H1 (cell line): ENCODE measurements at regions not wholly inside any gene's neighbourhood (a gene's known extent, or its start where the extent isn't known, plus 50 kb on each side); places are given as distances from the start of the nearest gene placed in this dataset.

Source experiments
- CTCF ChIA-PET: fragments of 300-600 bp; sonication (Branson Sonifier 250); formaldehyde crosslinking; loops from one replicate; lab custom pipeline; 2021; ENCODE audit not compliant: partially characterized antibody; lab: Charles Lee
- POLR2A ChIA-PET: fragments of 300-600 bp; sonication (Branson Sonifier 250); formaldehyde crosslinking; loops from one replicate; lab custom pipeline; 2021; ENCODE audit warnings: inconsistent platforms; ENCODE audit not compliant: partially characterized antibody; lab: Charles Lee
- DNase-seq, 2 experiments: peaks; one replicate each; pipeline versions ENCODE4 v3.0.0 to v3.0.0-alpha.2; 2010 to 2022; ENCODE audit warnings: low spot score in 2 of 2, low read depth in 1 of 2, mixed read lengths in 1 of 2
- FAIRE-seq: peaks from 2 replicates; lab custom pipeline; 2011; peaks lifted over from hg19 to GRCh38; lab: Jason Lieb, UNC
- H2AFZ ChIP-seq: 2 replicates; pipeline ENCODE4 v1.8.1; 2012; ENCODE audit warnings: low read length, inconsistent platforms
- H2AK5ac ChIP-seq: 2 replicates; pipeline ENCODE4 v1.6.1; 2013; ENCODE audit warnings: low read depth, low read length
- H2BK120ac ChIP-seq: replicated peaks from 2 replicates; pipeline ENCODE3; 2013; ENCODE audit warnings: low read depth, low read length, inconsistent platforms
- H2BK12ac ChIP-seq: 2 replicates; pipeline ENCODE4 v1.6.1; 2013; ENCODE audit warnings: low read depth, low read length
- H2BK15ac ChIP-seq: 2 replicates; pipeline ENCODE4 v1.6.1; 2013; ENCODE audit warnings: low read length
- H2BK20ac ChIP-seq: 2 replicates; pipeline ENCODE4 v1.6.1; 2013; ENCODE audit warnings: low read length
- H2BK5ac ChIP-seq: 2 replicates; pipeline ENCODE4 v1.6.1; 2013; ENCODE audit warnings: low read depth, low read length
- H3K14ac ChIP-seq: 2 replicates; pipeline ENCODE4 v1.6.1; 2013; ENCODE audit warnings: inconsistent platforms; ENCODE audit not compliant: insufficient read length
- H3K18ac ChIP-seq: 2 replicates; pipeline ENCODE4 v1.6.1; 2013; ENCODE audit warnings: low read length; ENCODE audit errors: extremely low read depth
- H3K23ac ChIP-seq: 2 replicates; pipeline ENCODE4 v1.6.1; 2013; ENCODE audit warnings: inconsistent platforms; ENCODE audit not compliant: insufficient read length
- H3K23me2 ChIP-seq: 2 replicates; pipeline ENCODE4 v1.6.1; 2013; ENCODE audit warnings: low read depth, low read length
- H3K27ac ChIP-seq: 2 replicates; pipeline ENCODE4 v1.6.1; 2011; ENCODE audit warnings: low read depth, low read length, inconsistent platforms
- H3K27me3 ChIP-seq, 4 experiments: replicated peaks in 1 of 4; 1 replicate in 1 of 4; 2 replicates in 3 of 4; pipeline versions ENCODE4 v1.6.1 to v1.8.1; 2011 to 2013; ENCODE audit warnings: low read length in 3 of 4, mild to moderate bottlenecking in 3 of 4, inconsistent platforms in 2 of 4, mixed read lengths in 2 of 4, moderate library complexity in 1 of 4; ENCODE audit not compliant: control insufficient read depth in 3 of 4, insufficient read depth in 3 of 4; ENCODE audit errors: extremely low read depth in 1 of 4
- H3K36me3 ChIP-seq, 4 experiments: 2 replicates each; pipeline versions ENCODE4 v1.6.1 to v1.8.1; 2011 to 2013; ENCODE audit warnings: mild to moderate bottlenecking in 4 of 4, low read length in 3 of 4, moderate library complexity in 2 of 4, control low read depth in 1 of 4, inconsistent platforms in 1 of 4; ENCODE audit not compliant: insufficient read depth in 4 of 4, control insufficient read depth in 2 of 4
- H3K4ac ChIP-seq: replicated peaks from 2 replicates; pipeline ENCODE3; 2013; ENCODE audit warnings: low read length, low read depth, mixed read lengths, inconsistent platforms; ENCODE audit not compliant: insufficient read length
- H3K4me1 ChIP-seq, 4 experiments: replicated peaks in 1 of 4; 1 replicate in 1 of 4; 2 replicates in 3 of 4; pipeline versions ENCODE4 v1.6.1 to v1.8.1; 2011 to 2013; ENCODE audit warnings: low read length in 3 of 4, inconsistent platforms in 2 of 4, mixed read lengths in 1 of 4; ENCODE audit not compliant: insufficient read depth in 4 of 4, control insufficient read depth in 3 of 4
- H3K4me2 ChIP-seq, 2 experiments: 2 replicates each; pipeline versions ENCODE4 v1.6.1 to v1.8.1; 2011 to 2013; ENCODE audit warnings: low read depth in 2 of 2, low read length in 2 of 2, control low read depth in 1 of 2, inconsistent platforms in 1 of 2, mild to moderate bottlenecking in 1 of 2; ENCODE audit not compliant: insufficient read depth in 1 of 2
- H3K4me3 ChIP-seq, 4 experiments: fragments of 200-600, 300-600 bp in 1 of 4; sonication (generic), shearing (Covaris generic), sonication (Bioruptor Twin) in 1 of 4; 2 replicates each; pipeline versions ENCODE4 v1.5.1 to v1.8.1; 2011 to 2016; ENCODE audit warnings: low read length in 4 of 4, low read depth in 3 of 4, control low read depth in 2 of 4, inconsistent platforms in 2 of 4, mild to moderate bottlenecking in 2 of 4, mixed read lengths in 1 of 4, moderate library complexity in 1 of 4; ENCODE audit not compliant: insufficient read depth in 2 of 4; ENCODE audit errors: extremely low read depth in 1 of 4
- H3K56ac ChIP-seq: replicated peaks from 2 replicates; pipeline ENCODE3; 2013; ENCODE audit warnings: low read depth, mild to moderate bottlenecking, mixed read lengths, low read length, inconsistent platforms; ENCODE audit not compliant: insufficient read length
- H3K79me1 ChIP-seq: 2 replicates; pipeline ENCODE4 v1.6.1; 2013; ENCODE audit warnings: low read depth, low read length, control low read depth
- H3K79me2 ChIP-seq, 2 experiments: 2 replicates each; pipeline versions ENCODE4 v1.6.1 to v1.8.1; 2012 to 2013; ENCODE audit warnings: low read length in 2 of 2, mild to moderate bottlenecking in 2 of 2, inconsistent platforms in 1 of 2; ENCODE audit not compliant: insufficient read depth in 2 of 2, control insufficient read depth in 1 of 2
- H3K9ac ChIP-seq, 4 experiments: replicated peaks in 1 of 4; 1 replicate in 1 of 4; 2 replicates in 3 of 4; pipeline versions ENCODE4 v1.6.1 to v1.8.1; 2011 to 2013; ENCODE audit warnings: low read depth in 3 of 4, low read length in 3 of 4, control low read depth in 2 of 4, mild to moderate bottlenecking in 2 of 4, moderate library complexity in 2 of 4, inconsistent platforms in 1 of 4; ENCODE audit errors: extremely low read depth in 1 of 4
- H3K9me3 ChIP-seq, 2 experiments: 2 replicates each; pipeline versions ENCODE4 v1.6.1 to v1.8.1; 2012 to 2013; ENCODE audit warnings: mild to moderate bottlenecking in 2 of 2, moderate library complexity in 2 of 2, control low read depth in 1 of 2, inconsistent platforms in 1 of 2, low read depth in 1 of 2, low read length in 1 of 2, mixed read lengths in 1 of 2; ENCODE audit not compliant: insufficient read depth in 2 of 2
- H4K20me1 ChIP-seq, 2 experiments: replicated peaks in 1 of 2; 2 replicates each; pipeline versions ENCODE3 to v1.8.1; 2011 to 2013; ENCODE audit warnings: inconsistent platforms in 2 of 2, low read length in 2 of 2, mild to moderate bottlenecking in 1 of 2; ENCODE audit not compliant: insufficient read depth in 2 of 2, control insufficient read depth in 1 of 2
- H4K5ac ChIP-seq: 2 replicates; pipeline ENCODE4 v1.6.1; 2013; ENCODE audit warnings: low read length, low read depth, mixed read lengths, inconsistent platforms; ENCODE audit not compliant: insufficient read length
- H4K8ac ChIP-seq: 2 replicates; pipeline ENCODE4 v1.8.0; 2013; ENCODE audit warnings: mild to moderate bottlenecking, moderate library complexity, low read length, inconsistent platforms; ENCODE audit not compliant: insufficient read depth; ENCODE audit errors: extremely low read depth
- H4K91ac ChIP-seq: replicated peaks from 2 replicates; pipeline ENCODE3; 2013; ENCODE audit warnings: low read length, mixed read lengths, inconsistent platforms; ENCODE audit not compliant: insufficient read length
- BRCA1 ChIP-seq: IDR thresholded peaks from 2 replicates; pipeline ENCODE4 v1.6.1; 2012; ENCODE audit warnings: low read depth, low read length, improper control_type of control experiment
- CBX5 ChIP-seq: fragments of 300-800, 300-1000 bp; sonication (generic); IDR thresholded peaks from 2 replicates; pipeline ENCODE4 v1.7.1; 2016; ENCODE audit warnings: antibody characterized with exemption, low read length, low read depth
- CHD1 ChIP-seq: IDR thresholded peaks from 2 replicates; pipeline ENCODE4 v1.6.1; 2012; ENCODE audit warnings: low read depth, low read length, improper control_type of control experiment
- FOSL1 ChIP-seq: IDR thresholded peaks from 2 replicates; pipeline ENCODE4 v1.6.1; 2011; ENCODE audit warnings: mild to moderate bottlenecking, low read depth, low read length, moderate library complexity; ENCODE audit not compliant: insufficient read depth
- KDM1A ChIP-seq: fragments of 200-600, 300-600 bp; sonication (generic); IDR thresholded peaks from 2 replicates; pipeline ENCODE4 v1.7.1; 2016; ENCODE audit warnings: mild to moderate bottlenecking, low read length, borderline replicate concordance
- KDM5A ChIP-seq: fragments of 200-600 bp; IDR thresholded peaks from 2 replicates; pipeline ENCODE4 v1.7.1; 2012; ENCODE audit warnings: mild to moderate bottlenecking, low read length, inconsistent platforms, mixed read lengths
- POLR2A ChIP-seq, 2 experiments: IDR thresholded peaks; 1 replicate in 1 of 2; 2 replicates in 1 of 2; pipeline ENCODE4 v1.6.1; 2011; ENCODE audit warnings: low read depth in 2 of 2, low read length in 2 of 2, mild to moderate bottlenecking in 2 of 2; ENCODE audit errors: control extremely low read depth in 1 of 2
- POLR2AphosphoS5 ChIP-seq: IDR thresholded peaks from 2 replicates; pipeline ENCODE4 v1.6.1; 2011; ENCODE audit warnings: low read depth, low read length
- POU5F1 ChIP-seq: IDR thresholded peaks from 2 replicates; pipeline ENCODE4 v1.6.1; 2011; ENCODE audit warnings: low read depth, mild to moderate bottlenecking, low read length, moderate library complexity
- SIRT6 ChIP-seq: IDR thresholded peaks from one replicate; pipeline ENCODE4 v1.7.1; 2012; ENCODE audit warnings: low read length, inconsistent platforms
- SP2 ChIP-seq: IDR thresholded peaks from 2 replicates; pipeline ENCODE4 v1.6.1; 2012; ENCODE audit warnings: mild to moderate bottlenecking, low read length, inconsistent platforms
- ZNF274 ChIP-seq: IDR thresholded peaks from 2 replicates; pipeline ENCODE4 v1.7.0; 2012; ENCODE audit warnings: low read length, borderline replicate concordance; ENCODE audit errors: extremely low read depth
- WGBS, 2 experiments: shearing (Covaris generic) in 1 of 2; methylation state at CpG; one replicate each; pipeline versions ENCODE4 v1.1.6 to v1.1.7; 2013 to 2015; ENCODE audit warnings: low lambda C conversion rate in 2 of 2, mixed read lengths in 2 of 2, inconsistent platforms in 1 of 2, low coverage in 1 of 2, missing lambda C conversion rate in 1 of 2; ENCODE audit not compliant: insufficient replicate concordance in 2 of 2, insufficient coverage in 1 of 2, insufficient read length in 1 of 2; ENCODE audit errors: extremely low coverage in 1 of 2, missing lambda C conversion rate in 1 of 2; 5-methylcytosine and 5-hydroxymethylcytosine counted together

DNA sequence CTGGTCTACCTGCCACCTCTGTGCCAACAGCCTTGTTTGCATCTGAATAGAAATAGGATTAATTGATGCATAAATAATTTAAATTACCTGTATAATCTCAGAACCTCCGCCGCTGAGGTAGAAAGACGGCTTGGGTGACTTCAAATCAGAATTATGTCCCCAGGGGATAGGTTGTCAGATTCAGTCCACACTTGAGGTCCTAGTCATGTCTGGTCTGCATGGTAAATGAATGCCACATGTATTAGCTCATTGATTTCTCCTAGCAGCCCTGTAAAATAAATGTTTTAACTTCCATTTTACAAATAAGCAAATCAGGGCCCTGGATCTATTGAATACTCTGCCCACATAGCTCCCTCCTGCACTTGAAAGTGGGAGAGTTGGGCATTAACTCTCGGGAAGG lies 368.0 kb upstream of the WWC1 start (continued):
- no peak for TF ChIP-seq ZNF274
- TF ChIP-seq, all 59 proteins: peak for 0

DNA sequence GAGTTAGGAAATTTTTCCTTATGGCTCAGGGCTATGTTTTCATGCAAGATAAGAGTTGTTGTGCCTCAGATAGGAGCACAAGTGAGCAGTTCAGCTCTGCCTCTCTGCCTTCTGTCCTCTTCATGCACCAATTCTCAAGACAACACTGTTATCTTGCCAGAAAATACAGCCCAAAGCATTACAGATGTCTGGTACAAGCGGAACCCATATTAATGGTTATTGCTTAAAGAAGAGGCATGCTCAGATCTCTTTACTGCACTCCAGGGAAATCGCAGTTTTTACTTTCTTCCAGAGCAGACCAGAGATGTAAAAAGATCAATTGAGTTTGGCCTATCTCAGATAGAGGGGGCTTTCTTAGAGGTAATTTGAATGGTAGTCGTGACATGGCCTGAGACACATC lies 361.6 kb upstream of the WWC1 start:
- Histone ChIP-seq H2BK15ac (no peak overlapping the region), H3K36me3 (no peaks in the 10 kb centered on the region), H3K27me3 (no peaks in the 10 kb centered on the region), H3K4me1 (no peaks in the 10 kb centered on the region), H2BK120ac (no peak overlapping the region), H3K4me3 (no peak overlapping the region), H3K56ac (no peak overlapping the region), H3K9ac (no peak overlapping the region), H4K5ac (no peak overlapping the region), H4K20me1 (no peaks in the 10 kb centered on the region), H4K8ac (no peak overlapping the region), H4K91ac (no peak overlapping the region), H3K14ac (no peak overlapping the region), H3K4me2 (no peak overlapping the region), H2AK5ac (no peak overlapping the region), H2BK12ac (no peak overlapping the region), H3K9me3 (no peaks in the 10 kb centered on the region; a peak in 1 of 4 replicates), H2BK5ac (no peak overlapping the region), H3K27ac (no peak overlapping the region), H3K18ac (no peak overlapping the region), H3K79me2 (no peaks in the 10 kb centered on the region), H3K23me2 (no peaks in the 10 kb centered on the region; the same call in 1 of the 2 replicates), H3K23ac (no peak overlapping the region), H2BK20ac (no peak overlapping the region), H3K4ac (no peak overlapping the region), H2AFZ (no peak overlapping the region), H3K79me1 (no peaks in the 10 kb centered on the region)
- TF ChIP-seq SP2 (no peak), SIRT6 (no peak), KDM5A (no peak), POLR2AphosphoS5 (no peak), POLR2A (IDR thresholded peaks at IDR 0.05; ENCODE audit: control extremely low read depth in 1 of 2, low read depth in 2 of 2, low read length in 2 of 2) (no peak), CHD1 (no peak), BRCA1 (no peak), KDM1A (no peak), FOSL1 (no peak), CBX5 (no peak), POU5F1 (no peak)
- POLR2A ChIA-PET, result no interaction called here
- DNase-seq, result no peak
- CTCF ChIA-PET, result interaction anchor here (0.7 to 1.5 kb wide), 3 partner anchors 50 to 307 kb away, joined by 3 read pairs; no protein-coding TSS in a partner anchor
- WGBS, 2 experiments, result 87% methylated on average over 3 of the region's 3 CpGs; no CpG with 5 or more reads in 1 of the 2 experiments
- FAIRE-seq, result no peak
